ENCODE measurements at regions not wholly inside any gene's neighbourhood (a gene's known extent, or its start where the extent isn't known, plus 50 kb on each side); places are given as distances from the start of the nearest gene placed in this dataset.
A peak's percentile ranks its signal among the peaks of the same experiment; 100 is the strongest.

DNA sequence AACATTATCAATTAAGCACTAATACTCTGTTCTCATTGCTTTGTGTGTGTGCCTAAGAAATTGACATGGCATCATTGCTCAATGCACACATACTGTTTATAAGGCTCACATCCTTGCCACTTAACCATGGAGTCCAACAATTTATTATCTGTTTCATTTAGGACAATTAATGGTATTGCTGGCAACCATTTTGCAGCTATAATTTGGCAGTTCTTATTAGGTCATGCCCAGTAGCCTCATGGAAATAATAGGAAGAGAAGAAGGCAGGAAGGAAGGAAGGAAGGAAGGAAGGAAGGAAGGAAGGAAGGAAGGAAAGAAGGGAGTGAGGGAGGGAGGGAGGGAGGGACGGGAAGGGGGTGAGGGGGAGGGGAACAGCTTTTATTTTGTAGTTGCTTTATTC lies 285.5 kb upstream of the SLC24A2 start:
- no peak overlapping the region for H3K27ac ChIP-seq (ENCODE audit: low read depth in 2 of 2, low read length in 2 of 2)
- no peaks in the 10 kb centered on the region for H3K36me3 ChIP-seq (ENCODE audit: control insufficient read depth in 2 of 2, insufficient read depth in 2 of 2, low read length in 2 of 2)
- no peak overlapping the region for H3K9ac ChIP-seq (ENCODE audit: low read depth in 1 of 2, low read length in 2 of 2)
- H3K9me3 ChIP-seq (ENCODE audit: control insufficient read depth in 2 of 2, low read length in 2 of 2) = no peaks in the 10 kb centered on the region
- H3K4me3 ChIP-seq (ENCODE audit: low read length in 2 of 2) = no peak overlapping the region
- no peaks in the 10 kb centered on the region for H3K27me3 ChIP-seq (ENCODE audit: control insufficient read depth in 2 of 2, insufficient read depth in 2 of 2, low read length in 2 of 2)
- no peaks in the 10 kb centered on the region for H3K4me1 ChIP-seq (ENCODE audit: control insufficient read depth in 2 of 2, insufficient read depth in 2 of 2, low read length in 2 of 2)

DNA sequence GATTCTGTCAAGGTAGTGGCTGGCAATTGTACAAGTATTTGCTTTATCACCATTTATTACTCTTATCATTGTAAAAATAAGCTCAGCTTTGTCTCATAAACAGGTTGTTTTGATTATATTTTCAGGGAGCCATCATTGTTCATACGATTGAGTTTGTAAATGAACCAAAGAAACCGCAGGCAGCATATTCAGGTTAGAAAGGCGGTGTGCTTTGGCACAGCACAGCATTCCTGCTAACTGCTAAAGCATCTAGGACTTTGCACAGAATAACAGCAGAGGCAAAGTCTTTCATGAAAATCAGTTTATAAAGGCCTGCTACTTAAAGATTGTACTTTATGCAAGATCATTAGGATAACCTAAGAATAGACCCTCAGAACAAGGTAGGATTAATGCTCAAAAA lies 281.5 kb upstream of the SLC24A2 start:
- Histone ChIP-seq H3K27me3 (ENCODE audit: control insufficient read depth in 2 of 2, insufficient read depth in 2 of 2, low read length in 2 of 2) (no peaks in the 10 kb centered on the region), H3K9ac (ENCODE audit: low read depth in 1 of 2, low read length in 2 of 2) (no peak overlapping the region)

DNA sequence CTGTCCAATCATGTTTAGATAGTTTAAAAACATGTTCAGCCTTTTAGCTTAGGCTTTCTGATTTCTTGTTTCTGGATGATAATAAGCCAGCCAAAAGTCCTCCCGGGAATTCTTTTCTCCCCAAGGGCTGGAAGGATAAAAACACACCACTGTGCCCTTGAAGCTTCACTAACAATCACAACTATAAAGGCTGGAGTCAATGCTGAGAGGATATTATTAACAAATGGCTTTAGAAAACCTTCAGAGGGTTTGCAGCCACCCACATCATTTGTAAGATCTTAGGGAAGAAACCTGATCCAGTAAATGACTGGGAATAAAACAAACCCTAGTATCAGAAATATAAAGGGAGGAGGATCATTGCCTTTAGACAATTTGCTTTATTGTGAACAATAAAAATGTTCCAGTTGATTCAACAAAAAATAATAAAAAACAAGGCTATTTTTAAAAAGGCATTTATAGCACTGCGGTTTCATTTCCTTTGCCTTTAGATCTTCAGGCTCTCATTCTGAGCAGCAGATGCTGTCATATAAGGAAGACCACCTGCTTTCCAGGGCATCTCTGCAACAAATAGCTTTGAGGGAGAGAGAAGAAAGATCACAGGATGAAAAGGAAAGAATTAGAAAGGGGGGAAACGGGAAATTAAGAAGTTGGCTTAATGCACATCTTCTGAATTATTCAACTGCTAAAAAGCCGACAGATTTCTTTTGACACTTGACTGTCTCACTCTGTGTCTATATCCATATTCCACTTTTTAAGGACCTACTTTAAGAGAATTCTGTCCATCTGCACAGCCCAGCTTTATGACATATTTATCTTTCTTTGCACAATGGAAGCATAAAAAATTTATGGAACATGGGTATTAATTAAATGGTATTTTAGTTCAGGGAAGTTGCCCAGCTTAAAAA lies 277.2 kb upstream of the SLC24A2 start:
- no peaks in the 10 kb centered on the region for H3K4me1 ChIP-seq (ENCODE audit: control insufficient read depth in 2 of 2, insufficient read depth in 2 of 2, low read length in 2 of 2)
- no peaks in the 10 kb centered on the region for H3K9me3 ChIP-seq (ENCODE audit: control insufficient read depth in 2 of 2, low read length in 2 of 2)
- H3K9ac ChIP-seq (ENCODE audit: low read depth in 1 of 2, low read length in 2 of 2) = no peak overlapping the region
- no peaks in the 10 kb centered on the region for H3K36me3 ChIP-seq (ENCODE audit: control insufficient read depth in 2 of 2, insufficient read depth in 2 of 2, low read length in 2 of 2)
- no peak overlapping the region for H3K27ac ChIP-seq (ENCODE audit: low read depth in 2 of 2, low read length in 2 of 2)
- no peak overlapping the region for H3K4me3 ChIP-seq (ENCODE audit: low read length in 2 of 2)
- H3K27me3 ChIP-seq (ENCODE audit: control insufficient read depth in 2 of 2, insufficient read depth in 2 of 2, low read length in 2 of 2) = no peaks in the 10 kb centered on the region

More for the DNA sequence above, 281.5 kb upstream of the SLC24A2 start:
- H3K9me3 ChIP-seq (ENCODE audit: control insufficient read depth in 2 of 2, low read length in 2 of 2) = no peaks in the 10 kb centered on the region
- H3K4me1 ChIP-seq (ENCODE audit: control insufficient read depth in 2 of 2, insufficient read depth in 2 of 2, low read length in 2 of 2) = no peaks in the 10 kb centered on the region
- H3K36me3 ChIP-seq (ENCODE audit: control insufficient read depth in 2 of 2, insufficient read depth in 2 of 2, low read length in 2 of 2) = no peaks in the 10 kb centered on the region
- H3K4me3 ChIP-seq (ENCODE audit: low read length in 2 of 2) = no peak overlapping the region
- no peak overlapping the region for H3K27ac ChIP-seq (ENCODE audit: low read depth in 2 of 2, low read length in 2 of 2)

DNA sequence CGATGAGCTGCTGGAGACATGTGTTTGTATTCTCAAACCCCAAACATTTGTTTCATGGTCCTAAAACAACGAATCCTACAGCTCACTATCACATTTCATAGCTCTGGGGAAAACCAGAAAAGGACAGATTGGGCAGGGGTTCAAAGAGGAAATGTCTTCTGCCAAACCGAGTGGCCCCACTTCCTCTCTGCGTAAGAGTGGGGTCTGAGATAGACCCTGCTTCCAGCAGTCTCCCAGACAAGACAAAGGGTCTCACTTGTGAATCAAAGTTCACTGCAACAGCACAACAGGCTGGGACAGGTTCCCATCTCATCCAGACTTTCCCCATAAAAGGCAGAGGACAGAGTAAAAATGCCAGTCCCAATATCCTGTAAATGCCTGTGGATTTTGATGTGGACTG lies 276.2 kb upstream of the SLC24A2 start:
- no peak overlapping the region for H3K27ac ChIP-seq (ENCODE audit: low read depth in 2 of 2, low read length in 2 of 2)
- no peaks in the 10 kb centered on the region for H3K36me3 ChIP-seq (ENCODE audit: control insufficient read depth in 2 of 2, insufficient read depth in 2 of 2, low read length in 2 of 2)
- no peaks in the 10 kb centered on the region for H3K27me3 ChIP-seq (ENCODE audit: control insufficient read depth in 2 of 2, insufficient read depth in 2 of 2, low read length in 2 of 2)
- no peak overlapping the region for H3K4me3 ChIP-seq (ENCODE audit: low read length in 2 of 2)
- no peaks in the 10 kb centered on the region for H3K9me3 ChIP-seq (ENCODE audit: control insufficient read depth in 2 of 2, low read length in 2 of 2)
- no peak overlapping the region for H3K9ac ChIP-seq (ENCODE audit: low read depth in 1 of 2, low read length in 2 of 2)
- H3K4me1 ChIP-seq (ENCODE audit: control insufficient read depth in 2 of 2, insufficient read depth in 2 of 2, low read length in 2 of 2) = no peaks in the 10 kb centered on the region

DNA sequence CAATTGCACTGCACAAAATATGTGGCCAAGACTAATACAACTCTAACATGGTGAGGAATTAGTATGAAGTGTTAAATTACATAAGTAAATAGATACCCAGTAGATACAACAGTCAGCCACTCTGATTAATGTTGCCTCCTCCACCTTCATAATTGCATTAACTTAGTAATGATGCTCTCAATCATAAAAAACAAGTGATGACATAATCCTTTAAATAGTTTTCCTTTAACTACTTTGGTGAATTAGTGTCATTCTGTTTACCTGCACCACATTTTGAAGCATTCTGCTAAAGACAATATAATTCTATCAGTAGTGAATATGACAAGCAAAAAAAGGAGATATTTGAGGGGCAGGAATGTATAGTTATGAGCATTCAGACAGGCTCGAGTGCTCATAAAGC lies 265.9 kb upstream of the SLC24A2 start:
- no peaks in the 10 kb centered on the region for H3K9me3 ChIP-seq (ENCODE audit: control insufficient read depth in 2 of 2, low read length in 2 of 2)
- no peak overlapping the region for H3K9ac ChIP-seq (ENCODE audit: low read depth in 1 of 2, low read length in 2 of 2)
- no peak overlapping the region for H3K27ac ChIP-seq (ENCODE audit: low read depth in 2 of 2, low read length in 2 of 2)
- H3K36me3 ChIP-seq (ENCODE audit: control insufficient read depth in 2 of 2, insufficient read depth in 2 of 2, low read length in 2 of 2) = no peaks in the 10 kb centered on the region
- H3K4me1 ChIP-seq (ENCODE audit: control insufficient read depth in 2 of 2, insufficient read depth in 2 of 2, low read length in 2 of 2) = no peaks in the 10 kb centered on the region
- no peak overlapping the region for H3K4me3 ChIP-seq (ENCODE audit: low read length in 2 of 2)
- no peaks in the 10 kb centered on the region for H3K27me3 ChIP-seq (ENCODE audit: control insufficient read depth in 2 of 2, insufficient read depth in 2 of 2, low read length in 2 of 2)

DNA sequence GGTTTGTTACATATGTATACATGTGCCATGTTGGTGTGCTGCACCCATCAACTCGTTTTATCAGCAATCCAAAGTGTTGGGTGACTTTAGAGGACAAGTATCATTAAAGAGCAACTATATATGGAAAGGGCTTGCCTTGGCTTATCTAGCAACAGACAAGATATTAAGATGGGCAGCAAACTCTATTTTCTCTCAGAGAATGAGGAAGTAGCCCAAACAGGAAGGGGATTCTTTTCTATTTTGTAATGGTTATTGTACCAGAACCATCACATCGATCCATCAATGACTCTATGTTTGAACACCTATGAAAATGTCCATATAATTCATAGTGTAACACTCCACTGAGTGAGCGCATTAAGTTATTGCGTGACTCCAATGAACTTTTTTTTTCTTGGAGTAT lies 260.1 kb upstream of the SLC24A2 start:
- Histone ChIP-seq H3K4me3 (ENCODE audit: low read length in 2 of 2) (no peak overlapping the region), H3K27ac (ENCODE audit: low read depth in 2 of 2, low read length in 2 of 2) (no peak overlapping the region), H3K4me1 (ENCODE audit: control insufficient read depth in 2 of 2, insufficient read depth in 2 of 2, low read length in 2 of 2) (peaks cover 0 to 3% of the 10 kb centered on the region in 2 donors), H3K36me3 (ENCODE audit: control insufficient read depth in 2 of 2, insufficient read depth in 2 of 2, low read length in 2 of 2) (no peaks in the 10 kb centered on the region), H3K9ac (ENCODE audit: low read depth in 1 of 2, low read length in 2 of 2) (no peak overlapping the region), H3K9me3 (ENCODE audit: control insufficient read depth in 2 of 2, low read length in 2 of 2) (no peaks in the 10 kb centered on the region), H3K27me3 (ENCODE audit: control insufficient read depth in 2 of 2, insufficient read depth in 2 of 2, low read length in 2 of 2) (no peaks in the 10 kb centered on the region)

DNA sequence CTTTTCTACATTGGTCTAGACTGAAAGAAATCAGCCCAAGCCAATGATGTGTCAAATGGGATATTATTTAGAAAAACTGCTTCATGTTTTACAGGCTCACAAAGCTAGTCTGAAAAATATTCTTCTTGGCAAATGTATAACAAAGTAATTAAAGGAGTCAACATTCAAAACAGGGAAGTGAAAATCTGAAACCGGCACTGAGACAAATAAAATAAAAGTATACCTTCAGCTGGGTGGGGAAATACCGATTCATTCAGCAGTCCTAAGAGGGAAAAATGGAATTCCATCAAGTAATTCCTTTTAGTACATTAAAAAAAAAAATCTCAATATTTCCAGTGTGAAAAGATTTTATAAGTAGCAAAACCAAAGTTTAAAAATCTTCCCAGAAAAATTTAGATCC lies 259.6 kb upstream of the SLC24A2 start:
- Histone ChIP-seq H3K36me3 (ENCODE audit: control insufficient read depth in 2 of 2, insufficient read depth in 2 of 2, low read length in 2 of 2) (no peaks in the 10 kb centered on the region), H3K27me3 (ENCODE audit: control insufficient read depth in 2 of 2, insufficient read depth in 2 of 2, low read length in 2 of 2) (no peaks in the 10 kb centered on the region), H3K9me3 (ENCODE audit: control insufficient read depth in 2 of 2, low read length in 2 of 2) (no peaks in the 10 kb centered on the region), H3K27ac (ENCODE audit: low read depth in 2 of 2, low read length in 2 of 2) (no peak overlapping the region), H3K4me3 (ENCODE audit: low read length in 2 of 2) (no peak overlapping the region), H3K4me1 (ENCODE audit: control insufficient read depth in 2 of 2, insufficient read depth in 2 of 2, low read length in 2 of 2) (peaks cover 0 to 3% of the 10 kb centered on the region in 2 donors), H3K9ac (ENCODE audit: low read depth in 1 of 2, low read length in 2 of 2) (no peak overlapping the region)

DNA sequence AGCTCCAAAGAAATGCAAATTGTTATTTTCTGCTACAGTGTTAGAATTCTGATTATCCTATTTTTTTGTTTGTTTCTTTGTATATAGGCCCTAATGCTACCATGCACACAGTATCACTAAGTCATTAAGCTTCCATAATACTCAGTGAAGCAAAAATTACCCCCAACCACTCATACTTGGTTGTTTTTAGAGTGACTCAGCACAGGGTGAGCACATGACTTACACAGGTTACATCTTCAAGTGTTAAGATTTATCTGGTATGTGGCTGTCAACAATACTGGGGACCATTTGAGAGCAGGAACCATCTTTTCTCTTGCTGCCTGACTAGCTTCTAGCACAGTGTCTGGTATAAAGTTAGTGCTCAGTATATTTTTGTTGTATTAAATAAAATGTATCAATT lies 255.8 kb upstream of the SLC24A2 start:
- H3K9ac ChIP-seq (ENCODE audit: low read depth in 1 of 2, low read length in 2 of 2) = no peak overlapping the region
- no peak overlapping the region for H3K4me3 ChIP-seq (ENCODE audit: low read length in 2 of 2)
- H3K27me3 ChIP-seq (ENCODE audit: control insufficient read depth in 2 of 2, insufficient read depth in 2 of 2, low read length in 2 of 2) = no peaks in the 10 kb centered on the region
- H3K4me1 ChIP-seq (ENCODE audit: control insufficient read depth in 2 of 2, insufficient read depth in 2 of 2, low read length in 2 of 2) = peaks cover 0 to 3% of the 10 kb centered on the region in 2 donors
- no peak overlapping the region for H3K27ac ChIP-seq (ENCODE audit: low read depth in 2 of 2, low read length in 2 of 2)
- H3K9me3 ChIP-seq (ENCODE audit: control insufficient read depth in 2 of 2, low read length in 2 of 2) = no peaks in the 10 kb centered on the region
- no peaks in the 10 kb centered on the region for H3K36me3 ChIP-seq (ENCODE audit: control insufficient read depth in 2 of 2, insufficient read depth in 2 of 2, low read length in 2 of 2)

DNA sequence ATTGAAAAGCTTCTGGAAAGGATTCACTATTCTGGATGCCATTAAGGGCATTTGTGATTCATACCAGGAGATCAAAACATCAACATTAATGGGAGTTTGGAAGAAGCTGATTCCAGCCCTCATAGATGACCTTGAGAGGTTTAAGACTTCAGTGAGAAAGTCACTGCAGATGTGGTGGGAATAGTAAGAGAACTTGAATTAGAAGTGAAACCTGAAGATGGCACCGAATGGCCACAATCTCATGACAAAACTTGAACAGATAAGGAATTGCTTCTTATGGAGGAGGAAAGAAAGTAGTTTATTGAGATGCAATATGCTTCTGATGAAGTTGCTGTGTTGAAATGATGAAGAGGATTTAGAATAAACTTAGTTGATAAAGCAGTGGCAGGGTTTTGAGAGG lies 254.6 kb upstream of the SLC24A2 start:
- Histone ChIP-seq H3K9me3 (ENCODE audit: control insufficient read depth in 2 of 2, low read length in 2 of 2) (no peaks in the 10 kb centered on the region), H3K9ac (ENCODE audit: low read depth in 1 of 2, low read length in 2 of 2) (no peak overlapping the region), H3K4me1 (ENCODE audit: control insufficient read depth in 2 of 2, insufficient read depth in 2 of 2, low read length in 2 of 2) (peaks cover 0 to 3% of the 10 kb centered on the region in 2 donors), H3K27me3 (ENCODE audit: control insufficient read depth in 2 of 2, insufficient read depth in 2 of 2, low read length in 2 of 2) (no peaks in the 10 kb centered on the region), H3K27ac (ENCODE audit: low read depth in 2 of 2, low read length in 2 of 2) (no peak overlapping the region), H3K4me3 (ENCODE audit: low read length in 2 of 2) (peak overlapping the region in 1 of 2 donors; percentile 5), H3K36me3 (ENCODE audit: control insufficient read depth in 2 of 2, insufficient read depth in 2 of 2, low read length in 2 of 2) (no peaks in the 10 kb centered on the region)

DNA sequence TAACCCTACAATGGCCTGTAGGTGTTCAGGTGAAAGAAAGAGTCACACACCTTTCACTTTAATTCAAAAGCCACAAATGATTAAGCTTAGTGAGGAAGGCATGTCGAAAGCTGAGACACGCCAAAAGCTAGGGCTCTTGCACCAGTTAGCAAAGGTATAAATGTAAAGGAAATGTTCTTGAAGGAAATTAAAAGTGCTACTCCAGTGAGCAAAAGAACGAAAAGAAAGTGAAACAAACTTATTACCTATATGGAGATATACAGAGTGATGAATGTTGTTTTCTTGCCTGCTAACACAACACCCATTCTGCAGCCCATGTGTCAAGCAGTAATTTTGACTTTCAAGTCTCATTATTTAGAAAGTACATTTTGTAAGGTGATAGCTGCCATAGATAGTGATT lies 254.2 kb upstream of the SLC24A2 start:
- Histone ChIP-seq H3K4me3 (ENCODE audit: low read length in 2 of 2) (peak overlapping the region in 1 of 2 donors; percentile 5), H3K9ac (ENCODE audit: low read depth in 1 of 2, low read length in 2 of 2) (no peak overlapping the region), H3K4me1 (ENCODE audit: control insufficient read depth in 2 of 2, insufficient read depth in 2 of 2, low read length in 2 of 2) (no peaks in the 10 kb centered on the region), H3K27ac (ENCODE audit: low read depth in 2 of 2, low read length in 2 of 2) (no peak overlapping the region), H3K36me3 (ENCODE audit: control insufficient read depth in 2 of 2, insufficient read depth in 2 of 2, low read length in 2 of 2) (no peaks in the 10 kb centered on the region), H3K27me3 (ENCODE audit: control insufficient read depth in 2 of 2, insufficient read depth in 2 of 2, low read length in 2 of 2) (no peaks in the 10 kb centered on the region), H3K9me3 (ENCODE audit: control insufficient read depth in 2 of 2, low read length in 2 of 2) (no peaks in the 10 kb centered on the region)

All from mucosa of rectum (tissue), 2 donors.